C4-2B (cell line): ENCODE measurements at regions not wholly inside any gene's neighbourhood (a gene's known extent, or its start where the extent isn't known, plus 50 kb on each side); places are given as distances from the start of the nearest gene placed in this dataset.

ENCODE experiments used
- H3K27ac ChIP-seq: fragments of 450-650 bp; 2 replicates; pipeline ENCODE4 v1.5.1; 2017
- CTCF ChIP-seq: fragments of 450-650 bp; conservative IDR thresholded peaks from 2 replicates; pipeline ENCODE4 v1.5.1; 2017; ENCODE audit warnings: mild to moderate bottlenecking
- ZFX ChIP-seq: fragments of 450-650 bp; IDR thresholded peaks from 2 replicates; pipeline ENCODE4 v1.6.1; 2017

GRCh38 chr4:137249112-137249511, 283.2 kb downstream of the PCDH18 start:
- no peak for TF ChIP-seq ZFX
- no peak for TF ChIP-seq CTCF
- H3K27ac ChIP-seq: no peak overlapping the region

- TF ChIP-seq CTCF: no peak
Measured at GRCh38 chr4:137238456-137239162, 293.7 kb downstream of the PCDH18 start.

GRCh38 chr4:137226900-137227299, 305.4 kb downstream of the PCDH18 start:
- TF ChIP-seq CTCF (peak; percentile 60), ZFX (no peak)

More at GRCh38 chr4:137238456-137239162, 293.7 kb downstream of the PCDH18 start:
- H3K27ac ChIP-seq: no peak overlapping the region

GRCh38 chr4:137226221-137226620, 306.1 kb downstream of the PCDH18 start:
- H3K27ac ChIP-seq: no peak overlapping the region
- TF ChIP-seq ZFX (no peak), CTCF (no peak)

More at GRCh38 chr4:137226900-137227299, 305.4 kb downstream of the PCDH18 start:
- no peak overlapping the region for H3K27ac ChIP-seq

GRCh38 chr4:137213372-137214173, 318.7 kb downstream of the PCDH18 start:
- TF ChIP-seq CTCF (no peak), ZFX (no peak)
- H3K27ac ChIP-seq: no peak overlapping the region

GRCh38 chr4:137212601-137213000, 319.7 kb downstream of the PCDH18 start:
- TF ChIP-seq ZFX: no peak
- no peak for TF ChIP-seq CTCF
- no peak overlapping the region for H3K27ac ChIP-seq

- TF ChIP-seq ZFX (no peak), CTCF (no peak)
- no peak overlapping the region for H3K27ac ChIP-seq
Measured at GRCh38 chr4:137209240-137209639, 323.1 kb downstream of the PCDH18 start.
